ENCODE measurements at regions not wholly inside any gene's neighbourhood (a gene's known extent, or its start where the extent isn't known, plus 50 kb on each side); places are given as distances from the start of the nearest gene placed in this dataset.

DNA sequence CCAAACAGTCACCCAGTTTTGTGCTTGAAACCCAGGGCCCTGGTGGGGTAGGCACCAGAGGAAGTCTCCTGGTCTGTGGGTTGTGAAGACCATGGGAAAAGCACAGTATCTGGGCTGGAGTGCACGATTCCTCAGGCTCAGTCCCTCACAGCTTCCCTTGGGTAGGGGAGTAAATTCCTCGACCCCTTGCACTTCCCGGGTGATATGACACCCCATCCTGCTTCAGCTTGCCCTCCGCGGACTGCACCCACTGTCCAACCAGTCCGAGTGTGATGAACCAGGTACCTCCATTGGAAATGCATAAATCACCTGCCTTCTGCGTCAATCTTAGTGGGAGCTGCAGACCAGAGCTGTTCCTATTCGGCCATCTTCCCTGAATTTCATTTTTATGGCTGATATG lies 133.9 kb upstream of the KCTD3 start:
- TF ChIP-seq, protein P1, sequence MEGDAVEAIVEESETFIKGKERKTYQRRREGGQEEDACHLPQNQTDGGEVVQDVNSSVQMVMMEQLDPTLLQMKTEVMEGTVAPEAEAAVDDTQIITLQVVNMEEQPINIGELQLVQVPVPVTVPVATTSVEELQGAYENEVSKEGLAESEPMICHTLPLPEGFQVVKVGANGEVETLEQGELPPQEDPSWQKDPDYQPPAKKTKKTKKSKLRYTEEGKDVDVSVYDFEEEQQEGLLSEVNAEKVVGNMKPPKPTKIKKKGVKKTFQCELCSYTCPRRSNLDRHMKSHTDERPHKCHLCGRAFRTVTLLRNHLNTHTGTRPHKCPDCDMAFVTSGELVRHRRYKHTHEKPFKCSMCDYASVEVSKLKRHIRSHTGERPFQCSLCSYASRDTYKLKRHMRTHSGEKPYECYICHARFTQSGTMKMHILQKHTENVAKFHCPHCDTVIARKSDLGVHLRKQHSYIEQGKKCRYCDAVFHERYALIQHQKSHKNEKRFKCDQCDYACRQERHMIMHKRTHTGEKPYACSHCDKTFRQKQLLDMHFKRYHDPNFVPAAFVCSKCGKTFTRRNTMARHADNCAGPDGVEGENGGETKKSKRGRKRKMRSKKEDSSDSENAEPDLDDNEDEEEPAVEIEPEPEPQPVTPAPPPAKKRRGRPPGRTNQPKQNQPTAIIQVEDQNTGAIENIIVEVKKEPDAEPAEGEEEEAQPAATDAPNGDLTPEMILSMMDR (IDR thresholded peaks at IDR 0.05; ENCODE audit: insufficient read depth, low read depth, low read length): no peak
- TF ChIP-seq EZH2 (IDR thresholded peaks at IDR 0.05; ENCODE audit: insufficient read depth, low read length): no peak

Data from astrocyte (in vitro differentiated cells and primary cell).